Esophagus muscularis mucosa (tissue), 3 donors: ENCODE measurements at regions not wholly inside any gene's neighbourhood (a gene's known extent, or its start where the extent isn't known, plus 50 kb on each side); places are given as distances from the start of the nearest gene placed in this dataset.

Experiments
- CTCF ChIP-seq, 3 experiments: fragments of 200-600 bp in 2 of 3; fragments of 450-650 bp in 1 of 3; sonication (generic) in 2 of 3; IDR thresholded peaks; one replicate each; pipeline ENCODE4 v1.5.1; 2017 to 2019; ENCODE audit warnings: antibody characterized with exemption in 3 of 3, mild to moderate bottlenecking in 2 of 3, moderate library complexity in 1 of 3
- POLR2A ChIP-seq: fragments of 450-650 bp; IDR thresholded peaks from one replicate; pipeline ENCODE4 v1.6.1; 2017; ENCODE audit warnings: antibody characterized with exemption, moderate library complexity, mild to moderate bottlenecking, low read depth

GRCh38 chr5:110339399-110339798 is 387.1 kb downstream of the TMEM232 start:
- TF ChIP-seq POLR2A (no peak), CTCF (IDR thresholded peaks at IDR 0.05) (no peak)
